Testis (tissue), 2 donors: ENCODE measurements at regions not wholly inside any gene's neighbourhood (a gene's known extent, or its start where the extent isn't known, plus 50 kb on each side); places are given as distances from the start of the nearest gene placed in this dataset.

Experiments used
- DNase-seq: peaks from one replicate; pipeline ENCODE4 v3.0.0-alpha.2; 2019
- H3K27ac ChIP-seq, 2 donors: fragments of 200-600 bp; sonication (generic); one replicate each; pipeline ENCODE4 v1.5.1; 2019
- H3K27me3 ChIP-seq: fragments of 200-600 bp; sonication (generic); one replicate; pipeline ENCODE4 v1.5.1; 2019
- H3K36me3 ChIP-seq: fragments of 200-600 bp; sonication (generic); one replicate; pipeline ENCODE4 v1.5.1; 2017; ENCODE audit warnings: low read depth; ENCODE audit errors: missing control alignments
- H3K4me1 ChIP-seq: fragments of 200-600 bp; sonication (generic); one replicate; pipeline ENCODE4 v1.5.1; 2019
- H3K4me3 ChIP-seq, 2 donors: fragments of 200-600 bp; sonication (generic); one replicate each; pipeline ENCODE4 v1.5.1; 2017 to 2019
- H3K9me3 ChIP-seq: fragments of 200-600 bp; sonication (generic); one replicate; pipeline ENCODE4 v1.5.1; 2017
- POLR2A ChIP-seq: fragments of 450-650 bp; IDR thresholded peaks from one replicate; pipeline ENCODE4 v1.6.1; 2017; ENCODE audit warnings: antibody characterized with exemption, mild to moderate bottlenecking, moderate library complexity
- WGBS, 2 donors: methylation state at CpG; one replicate each; pipeline ENCODE4 v1.1.5; 2018; 5-methylcytosine and 5-hydroxymethylcytosine counted together
- intact Hi-C: fragments of 100-400 bp; cut with DNase I; formaldehyde crosslinking; loops from one replicate; pipeline ENCODE4 v1.15.1; 2023; ENCODE audit warnings: low total_unique reads
- TF ChIP-seq, protein P1 (sequence below), 3 experiments: fragments of 450-650 bp in 2 of 3; fragments of 200-600 bp in 1 of 3; sonication (generic) in 1 of 3; IDR thresholded peaks; one replicate each; pipeline ENCODE4 v1.5.1; 2016 to 2019; ENCODE audit warnings: antibody characterized with exemption in 3 of 3, mild to moderate bottlenecking in 2 of 3, moderate library complexity in 1 of 3

DNA sequence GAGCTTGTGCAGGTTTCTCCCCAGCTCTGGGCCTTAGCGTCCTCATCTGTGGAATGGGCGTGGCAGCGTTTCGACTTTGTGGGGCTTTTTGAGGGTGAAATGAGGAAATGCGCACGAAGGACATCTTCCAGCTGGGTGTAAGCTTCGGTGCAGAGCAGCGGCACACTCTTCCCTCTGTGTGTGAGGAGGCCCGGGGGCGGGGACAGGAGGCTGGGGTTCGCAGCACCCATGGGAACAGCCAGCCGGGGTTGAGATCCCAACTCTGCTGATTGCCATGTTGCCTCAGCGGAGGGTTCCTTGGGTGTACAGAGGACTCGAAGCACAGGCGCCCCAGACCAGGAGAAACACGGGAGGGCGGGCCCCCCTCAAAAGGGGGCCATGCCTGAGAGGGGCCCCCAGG lies 265.6 kb downstream of the NSG2 start:
- TF ChIP-seq POLR2A = no peak
- TF ChIP-seq, protein P1, sequence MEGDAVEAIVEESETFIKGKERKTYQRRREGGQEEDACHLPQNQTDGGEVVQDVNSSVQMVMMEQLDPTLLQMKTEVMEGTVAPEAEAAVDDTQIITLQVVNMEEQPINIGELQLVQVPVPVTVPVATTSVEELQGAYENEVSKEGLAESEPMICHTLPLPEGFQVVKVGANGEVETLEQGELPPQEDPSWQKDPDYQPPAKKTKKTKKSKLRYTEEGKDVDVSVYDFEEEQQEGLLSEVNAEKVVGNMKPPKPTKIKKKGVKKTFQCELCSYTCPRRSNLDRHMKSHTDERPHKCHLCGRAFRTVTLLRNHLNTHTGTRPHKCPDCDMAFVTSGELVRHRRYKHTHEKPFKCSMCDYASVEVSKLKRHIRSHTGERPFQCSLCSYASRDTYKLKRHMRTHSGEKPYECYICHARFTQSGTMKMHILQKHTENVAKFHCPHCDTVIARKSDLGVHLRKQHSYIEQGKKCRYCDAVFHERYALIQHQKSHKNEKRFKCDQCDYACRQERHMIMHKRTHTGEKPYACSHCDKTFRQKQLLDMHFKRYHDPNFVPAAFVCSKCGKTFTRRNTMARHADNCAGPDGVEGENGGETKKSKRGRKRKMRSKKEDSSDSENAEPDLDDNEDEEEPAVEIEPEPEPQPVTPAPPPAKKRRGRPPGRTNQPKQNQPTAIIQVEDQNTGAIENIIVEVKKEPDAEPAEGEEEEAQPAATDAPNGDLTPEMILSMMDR (IDR thresholded peaks at IDR 0.05) = no peak
- no peaks in the 10 kb centered on the region for H3K27me3 ChIP-seq
- peak overlapping the region; percentile 34 to 51 for H3K4me3 ChIP-seq
- intact Hi-C loops = loop anchor here (5.0 kb wide), 1 partner anchor 264 kb away; the partner anchor contains the start of gene NSG2
- no peak overlapping the region for H3K27ac ChIP-seq
- no peaks in the 10 kb centered on the region for H3K36me3 ChIP-seq
- H3K9me3 ChIP-seq = no peaks in the 10 kb centered on the region
- DNase-seq = no peak
- WGBS, 2 donors = 62 to 76% methylated on average over 13 to 17 of the region's 17 CpGs
- peaks cover 7% of the 10 kb centered on the region for H3K4me1 ChIP-seq

DNA sequence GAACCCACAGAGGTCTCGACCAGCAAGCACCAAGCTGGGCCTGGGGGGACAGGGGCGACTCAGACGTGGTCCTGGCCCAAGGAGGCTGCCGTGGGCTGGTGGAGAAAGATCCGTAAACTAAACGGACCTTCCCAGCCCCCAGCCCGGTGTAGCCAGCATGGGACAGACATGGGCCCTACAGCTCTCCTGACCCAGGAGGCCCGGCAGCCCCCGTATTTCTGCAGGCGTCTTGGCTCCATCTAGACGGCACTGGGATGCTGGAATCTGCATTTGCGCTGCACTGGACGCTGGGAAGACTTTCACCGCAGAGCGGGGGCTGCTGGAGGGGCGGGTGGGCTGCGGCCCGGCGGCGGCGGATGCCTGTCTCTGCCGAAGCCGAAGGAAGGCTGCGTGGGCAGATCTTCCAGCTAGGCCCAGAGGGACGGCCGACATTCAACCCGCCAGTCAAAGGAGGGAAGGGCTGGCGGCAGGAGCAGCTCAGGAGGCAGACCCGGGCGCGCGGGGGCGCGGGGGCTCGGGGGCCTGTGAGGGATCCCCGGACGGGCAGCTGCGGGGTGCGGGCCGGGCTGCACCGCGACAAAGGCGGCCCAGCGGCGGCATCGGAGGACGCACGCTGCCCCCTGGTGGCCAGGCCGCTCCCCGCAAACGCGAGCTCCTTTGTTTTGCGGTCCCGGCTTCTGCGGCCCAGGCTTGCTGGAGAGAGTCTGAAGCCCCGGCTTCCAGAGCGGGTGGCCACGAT lies 266.2 kb downstream of the NSG2 start:
- peak; percentile 87 for DNase-seq
- Histone ChIP-seq H3K4me3 (peak overlapping the region; percentile 34 to 51), H3K4me1 (peaks cover 7% of the 10 kb centered on the region), H3K27me3 (no peaks in the 10 kb centered on the region), H3K9me3 (no peaks in the 10 kb centered on the region), H3K27ac (peak overlapping the region in 1 of 2 donors; percentile 29), H3K36me3 (no peaks in the 10 kb centered on the region)
- TF ChIP-seq, protein P1 (IDR thresholded peaks at IDR 0.05) = peak; percentile 90 to 94 (median 91)
- no peak for TF ChIP-seq POLR2A
- 8% methylated on average over 42 of the region's 58 CpGs; no CpG with 5 or more reads in 1 of the 2 donors for WGBS, 2 donors
- intact Hi-C loops = loop anchor here (5.0 kb wide), 1 partner anchor 264 kb away; the partner anchor contains the start of gene NSG2

DNA sequence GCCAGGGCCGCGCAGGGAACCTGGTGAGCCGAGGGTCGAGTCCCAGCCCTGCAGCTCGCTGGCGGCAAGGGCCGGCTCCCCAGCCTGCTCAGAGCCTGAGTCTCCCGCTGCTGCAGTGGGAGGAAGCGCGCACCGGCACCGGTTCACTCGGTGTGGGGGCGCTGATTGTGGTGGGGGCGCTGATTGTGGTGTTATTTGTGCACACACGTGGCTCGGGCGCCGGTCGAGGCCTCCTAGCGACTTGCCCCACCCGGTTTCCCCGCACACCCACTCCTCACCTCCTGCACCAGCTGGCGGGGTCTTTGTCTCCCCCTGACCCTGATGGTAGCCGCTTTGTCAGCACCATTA lies 266.7 kb downstream of the NSG2 start:
- TF ChIP-seq, protein P1 (IDR thresholded peaks at IDR 0.05) = no peak
- no peak for TF ChIP-seq POLR2A
- H3K9me3 ChIP-seq = no peaks in the 10 kb centered on the region
- peak overlapping the region; percentile 34 to 51 for H3K4me3 ChIP-seq
- H3K4me1 ChIP-seq = peaks cover 7% of the 10 kb centered on the region
- WGBS, 2 donors = 28 to 34% methylated on average over 12 to 14 of the region's 25 CpGs
- intact Hi-C loops = loop anchor here (5.0 kb wide), 1 partner anchor 265 kb away; the partner anchor contains the start of gene NSG2
- H3K27ac ChIP-seq = no peak overlapping the region
- no peaks in the 10 kb centered on the region for H3K27me3 ChIP-seq
- no peak for DNase-seq
- H3K36me3 ChIP-seq = no peaks in the 10 kb centered on the region

DNA sequence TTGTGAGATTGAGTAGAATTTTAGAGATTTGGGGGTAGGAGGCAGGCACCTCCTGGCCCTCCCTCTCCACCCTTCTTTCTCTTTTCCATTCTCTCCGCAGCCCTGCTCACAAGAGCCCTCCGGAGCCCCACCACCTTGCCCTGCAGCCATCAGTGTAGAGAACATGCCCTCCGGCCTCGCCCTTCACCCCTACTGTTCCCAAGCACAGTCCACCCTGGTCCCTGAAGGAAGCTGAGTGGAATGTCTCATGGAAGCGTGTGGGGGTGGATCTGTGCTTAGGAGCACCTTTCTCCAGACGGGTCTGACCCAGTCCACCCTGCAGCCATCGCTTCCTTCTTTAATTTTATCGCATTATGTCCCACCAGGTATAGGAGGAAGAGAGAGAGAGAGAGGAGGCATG lies 267.1 kb downstream of the NSG2 start:
- Histone ChIP-seq H3K36me3 (no peaks in the 10 kb centered on the region), H3K4me3 (peak overlapping the region; percentile 34 to 51), H3K27me3 (no peaks in the 10 kb centered on the region), H3K4me1 (peaks cover 9% of the 10 kb centered on the region), H3K27ac (no peak overlapping the region), H3K9me3 (no peaks in the 10 kb centered on the region)
- TF ChIP-seq POLR2A = no peak
- TF ChIP-seq, protein P1 (IDR thresholded peaks at IDR 0.05) = no peak
- no peak for DNase-seq
- 49 to 71% methylated on average over 8 of the region's 8 CpGs for WGBS, 2 donors
- intact Hi-C loops = loop anchor here (5.0 kb wide), 1 partner anchor 265 kb away; the partner anchor contains the start of gene NSG2
